Lower lobe of right lung (tissue), 2 donors: ENCODE measurements at regions not wholly inside any gene's neighbourhood (a gene's known extent, or its start where the extent isn't known, plus 50 kb on each side); places are given as distances from the start of the nearest gene placed in this dataset.
"Not testable (repeated sequence)": the region's sequence is repeated elsewhere in the genome, so short reads cannot be mapped to it uniquely, and the experiment has no call there.

Experiments used
- ATAC-seq, 2 donors: fragments of 200-7000 bp; cut with Tn5 transposase; one replicate each; pipeline ENCODE4 v1.9.1; 2020 to 2022; ENCODE audit warnings: mild to moderate bottlenecking in 2 of 2, moderate library complexity in 2 of 2
- DNase-seq: peaks from one replicate; pipeline ENCODE4 v3.0.0-alpha.2; 2020
- H3K27ac ChIP-seq: fragments of 200-600 bp; one replicate; pipeline ENCODE4 v1.8.0; 2022
- H3K27me3 ChIP-seq: fragments of 200-600 bp; one replicate; pipeline ENCODE4 v1.8.0; 2022; ENCODE audit warnings: low read depth
- H3K36me3 ChIP-seq: fragments of 200-600 bp; one replicate; pipeline ENCODE4 v1.8.0; 2022; ENCODE audit warnings: mild to moderate bottlenecking
- H3K4me1 ChIP-seq: fragments of 200-600 bp; one replicate; pipeline ENCODE4 v1.8.0; 2022
- H3K4me3 ChIP-seq: fragments of 200-600 bp; one replicate; pipeline ENCODE4 v1.8.0; 2022; ENCODE audit warnings: mild to moderate bottlenecking
- H3K9me3 ChIP-seq: fragments of 200-600 bp; one replicate; pipeline ENCODE4 v1.8.0; 2022
- CTCF ChIP-seq: fragments of 200-600 bp; IDR thresholded peaks from one replicate; pipeline ENCODE4 v1.8.0; 2022; ENCODE audit warnings: antibody characterized with exemption, mild to moderate bottlenecking
- intact Hi-C: fragments of 100-400 bp; cut with DNase I; formaldehyde crosslinking; loops from one replicate; pipeline ENCODE4 v1.11.0; 2022
- donor health status: DM: no; HTN: yes; CAD: no; lungs with severe emphysema.

- no peak for ATAC-seq
- no peak for DNase-seq
- no peaks in the 10 kb centered on the region for H3K9me3 ChIP-seq
- H3K27ac ChIP-seq = no peak overlapping the region
- H3K4me1 ChIP-seq = no peaks in the 10 kb centered on the region
- TF ChIP-seq CTCF = no peak
- no peaks in the 10 kb centered on the region for H3K36me3 ChIP-seq
- intact Hi-C loops = no loop called here
- H3K4me3 ChIP-seq = no peak overlapping the region
- no peaks in the 10 kb centered on the region for H3K27me3 ChIP-seq
These were observed 2284.8 kb downstream of the ARAP2 start for GRCh38 chr4:33959519-33959918.

DNA sequence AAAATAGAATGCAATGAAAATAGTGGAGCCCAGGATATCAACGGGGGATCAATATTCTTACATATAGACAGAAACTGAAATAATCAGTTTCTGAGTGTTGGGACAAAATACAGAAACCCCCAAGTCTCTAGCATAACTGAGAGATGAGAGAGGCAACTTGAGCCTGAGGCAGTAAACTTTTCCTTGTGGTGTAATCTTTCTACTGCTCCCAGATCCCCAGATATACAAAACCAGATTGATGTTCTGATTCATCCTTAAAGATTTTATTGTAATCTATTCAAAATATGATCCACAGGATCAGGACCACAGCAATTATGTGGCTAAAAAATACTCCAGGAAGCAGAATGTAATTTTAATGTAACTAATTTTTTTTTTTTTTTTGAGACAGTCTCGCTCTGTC lies 2282.6 kb downstream of the ARAP2 start:
- no peaks in the 10 kb centered on the region for H3K36me3 ChIP-seq
- no peak overlapping the region for H3K27ac ChIP-seq
- no peak overlapping the region for H3K4me3 ChIP-seq
- no peaks in the 10 kb centered on the region for H3K27me3 ChIP-seq
- intact Hi-C loops = no loop called here
- no peaks in the 10 kb centered on the region for H3K4me1 ChIP-seq
- no peak for TF ChIP-seq CTCF
- no peaks in the 10 kb centered on the region for H3K9me3 ChIP-seq
- ATAC-seq (no peak), DNase-seq (no peak)

GRCh38 chr4:33966808-33967207 lies 2277.5 kb downstream of the ARAP2 start:
- no peak for TF ChIP-seq CTCF
- H3K9me3 ChIP-seq = peaks cover 4% of the 10 kb centered on the region
- H3K27ac ChIP-seq = no peak overlapping the region
- H3K4me3 ChIP-seq = no peak overlapping the region
- intact Hi-C loops = no loop called here
- H3K27me3 ChIP-seq = no peaks in the 10 kb centered on the region
- H3K4me1 ChIP-seq = no peaks in the 10 kb centered on the region
- DNase-seq (no peak), ATAC-seq (no peak)
- no peaks in the 10 kb centered on the region for H3K36me3 ChIP-seq

GRCh38 chr4:33974270-33974669 lies 2270.0 kb downstream of the ARAP2 start:
- Histone ChIP-seq H3K36me3 (no peaks in the 10 kb centered on the region), H3K27me3 (no peaks in the 10 kb centered on the region), H3K4me3 (no peak overlapping the region), H3K9me3 (peaks cover 2% of the 10 kb centered on the region), H3K27ac (no peak overlapping the region), H3K4me1 (no peaks in the 10 kb centered on the region)
- no peak for ATAC-seq
- intact Hi-C loops = no loop called here
- no peak for DNase-seq
- no peak for TF ChIP-seq CTCF

DNA sequence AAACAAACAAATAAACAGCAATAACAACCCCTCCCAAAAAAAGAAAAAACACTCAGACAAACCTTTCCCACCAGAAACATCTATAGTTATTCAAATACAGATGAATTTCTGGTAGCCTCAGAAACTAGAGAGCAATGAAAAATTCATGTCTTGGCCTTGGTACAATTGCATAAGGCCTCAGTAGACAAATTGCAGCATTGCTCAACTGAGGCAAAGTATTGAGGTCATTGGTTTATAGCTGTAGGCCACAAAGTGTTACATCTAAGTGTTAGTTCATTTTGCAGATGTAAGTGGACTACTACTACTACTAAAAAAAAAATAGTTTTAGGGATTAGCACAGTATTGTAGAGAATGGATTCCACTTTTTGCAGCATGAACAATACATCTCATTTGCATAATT lies 2268.3 kb downstream of the ARAP2 start:
- Histone ChIP-seq H3K27ac (no peak overlapping the region), H3K27me3 (no peaks in the 10 kb centered on the region), H3K4me3 (no peak overlapping the region), H3K36me3 (no peaks in the 10 kb centered on the region), H3K9me3 (no peaks in the 10 kb centered on the region), H3K4me1 (no peaks in the 10 kb centered on the region)
- intact Hi-C loops = no loop called here
- TF ChIP-seq CTCF = no peak
- DNase-seq (no peak), ATAC-seq (no peak)

GRCh38 chr4:33979781-33980180 lies 2264.5 kb downstream of the ARAP2 start:
- H3K27me3 ChIP-seq, H3K4me3 ChIP-seq, DNase-seq, ATAC-seq, intact Hi-C loops, H3K4me1 ChIP-seq, H3K36me3 ChIP-seq, H3K27ac ChIP-seq, H3K9me3 ChIP-seq: not testable (repeated sequence)
